Neural crest cell (in vitro differentiated cells): ENCODE measurements at regions not wholly inside any gene's neighbourhood (a gene's known extent, or its start where the extent isn't known, plus 50 kb on each side); places are given as distances from the start of the nearest gene placed in this dataset.
"Not testable (repeated sequence)": the region's sequence is repeated elsewhere in the genome, so short reads cannot be mapped to it uniquely, and the experiment has no call there.

ENCODE experiments used
- DNase-seq: peaks from one replicate; pipeline ENCODE4 v3.0.0; 2021; ENCODE audit warnings: low read depth, mixed read lengths, low spot score
- H3K27ac Mint-ChIP-seq: one replicate; pipeline ENCODE4 v1.8.0; 2021; ENCODE audit warnings: mild to moderate bottlenecking, mixed read lengths; ENCODE audit not compliant: unreplicated experiment
- H3K27me3 Mint-ChIP-seq: 2 replicates; pipeline ENCODE4 v1.8.0; 2021; ENCODE audit warnings: low read depth, mild to moderate bottlenecking, mixed read lengths
- H3K36me3 Mint-ChIP-seq: 2 replicates; pipeline ENCODE4 v1.8.0; 2021; ENCODE audit warnings: low read depth, mild to moderate bottlenecking, mixed read lengths
- H3K4me1 Mint-ChIP-seq: 2 replicates; pipeline ENCODE4 v1.8.0; 2021; ENCODE audit warnings: mixed read lengths
- H3K4me3 Mint-ChIP-seq: one replicate; pipeline ENCODE4 v1.8.0; 2021; ENCODE audit warnings: mild to moderate bottlenecking, mixed read lengths
- H3K9me3 Mint-ChIP-seq: 2 replicates; pipeline ENCODE4 v1.8.0; 2021; ENCODE audit warnings: mixed read lengths
- CTCF ChIP-seq: fragments of 200-600 bp; sonication (generic); conservative IDR thresholded peaks from 2 replicates; pipeline ENCODE4 v1.5.0; 2021; ENCODE audit warnings: antibody characterized with exemption, mild to moderate bottlenecking

DNA sequence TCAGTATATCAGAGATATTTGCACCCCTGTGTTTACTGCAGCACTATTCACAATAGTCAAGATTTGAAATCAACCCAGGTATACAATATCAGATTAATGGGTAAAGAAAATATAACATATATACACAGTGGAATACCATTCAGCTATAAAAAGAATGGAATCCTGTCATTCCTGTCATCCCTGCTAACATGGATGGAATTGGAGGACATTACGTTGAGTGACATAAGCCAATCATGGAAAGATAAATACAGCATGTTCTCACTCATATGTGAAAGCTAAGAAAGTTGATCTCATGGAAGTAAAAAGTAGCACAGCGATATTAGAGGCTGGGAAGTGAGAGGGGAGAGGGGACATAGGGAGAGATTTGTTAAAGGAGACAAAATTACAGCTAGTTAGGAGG, 171.0 kb downstream of the ARL5B start:
- Mint-ChIP-seq H3K36me3 (no peaks in the 10 kb centered on the region), H3K4me1 (no peaks in the 10 kb centered on the region), H3K27me3 (peaks cover 17% of the 10 kb centered on the region), H3K9me3 (no peaks in the 10 kb centered on the region), H3K4me3 (no peak overlapping the region), H3K27ac (no peak overlapping the region)
- TF ChIP-seq CTCF = no peak
- DNase-seq = no peak

GRCh38 chr10:18856623-18857022, 192.0 kb upstream of the MALRD1 start:
- H3K4me1 Mint-ChIP-seq = peaks cover 10% of the 10 kb centered on the region
- not testable (repeated sequence) for H3K27me3 Mint-ChIP-seq, H3K4me3 Mint-ChIP-seq, DNase-seq, H3K9me3 Mint-ChIP-seq, H3K36me3 Mint-ChIP-seq, H3K27ac Mint-ChIP-seq

DNA sequence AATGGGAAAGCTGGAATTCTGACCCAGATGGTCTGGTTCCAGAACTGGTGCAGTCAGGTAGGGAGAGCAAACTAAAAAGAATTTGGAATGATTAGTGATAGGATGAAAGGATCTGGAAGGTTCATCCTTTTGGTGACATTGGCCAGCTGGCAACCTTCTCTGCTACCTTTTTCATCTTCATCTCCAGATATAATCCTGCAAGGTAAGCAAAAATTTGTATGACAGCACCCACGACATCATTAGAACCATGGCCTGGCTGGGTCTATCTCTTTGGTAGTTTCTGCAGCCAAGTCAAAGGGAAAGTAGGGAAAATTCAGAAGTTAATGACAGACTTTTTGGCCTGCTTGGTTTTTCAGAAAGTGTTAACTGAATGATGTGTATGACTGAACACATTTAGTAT, 188.9 kb upstream of the MALRD1 start:
- H3K4me3 Mint-ChIP-seq = no peak overlapping the region
- H3K27me3 Mint-ChIP-seq = no peaks in the 10 kb centered on the region
- TF ChIP-seq CTCF = no peak
- DNase-seq = no peak
- H3K27ac Mint-ChIP-seq = no peak overlapping the region
- H3K9me3 Mint-ChIP-seq = peaks cover 8% of the 10 kb centered on the region
- no peaks in the 10 kb centered on the region for H3K36me3 Mint-ChIP-seq
- peaks cover 10% of the 10 kb centered on the region for H3K4me1 Mint-ChIP-seq

GRCh38 chr10:18860186-18860585, 188.4 kb upstream of the MALRD1 start:
- H3K27me3 Mint-ChIP-seq = no peaks in the 10 kb centered on the region
- H3K36me3 Mint-ChIP-seq = no peaks in the 10 kb centered on the region
- H3K4me1 Mint-ChIP-seq = peaks cover 10% of the 10 kb centered on the region
- no peak overlapping the region for H3K4me3 Mint-ChIP-seq
- no peak for TF ChIP-seq CTCF
- H3K9me3 Mint-ChIP-seq = peaks cover 8% of the 10 kb centered on the region
- DNase-seq = no peak
- no peak overlapping the region for H3K27ac Mint-ChIP-seq

DNA sequence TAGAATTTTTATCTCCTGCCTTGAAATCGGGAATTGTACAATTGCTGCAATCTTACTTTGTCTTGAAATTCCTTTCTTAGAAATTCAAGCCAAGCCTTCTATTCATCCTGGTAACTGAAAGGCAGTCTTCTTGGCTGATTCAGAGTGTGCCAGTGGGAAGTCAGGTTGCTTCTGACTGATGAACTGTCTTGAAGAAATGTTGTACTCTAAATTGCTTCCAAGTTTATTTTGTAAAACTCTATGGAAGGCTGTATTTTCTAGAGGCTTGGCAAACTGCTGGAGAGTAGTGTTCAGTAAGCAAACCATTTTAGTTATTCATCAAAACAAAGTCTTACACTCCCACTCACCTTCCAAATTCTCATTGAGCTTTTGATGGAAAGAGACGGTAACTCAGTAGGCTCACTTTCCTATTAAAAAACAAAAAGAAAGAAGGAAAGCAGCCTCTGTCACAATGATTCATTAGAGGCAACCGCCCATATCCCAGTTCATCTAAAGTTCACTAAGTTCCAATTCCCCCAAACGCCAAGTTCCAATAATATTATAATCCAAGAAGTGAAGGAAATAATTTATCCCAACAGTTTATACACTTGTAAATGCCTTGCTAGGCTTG, 187.9 kb upstream of the MALRD1 start:
- DNase-seq = no peak
- H3K9me3 Mint-ChIP-seq = peaks cover 8% of the 10 kb centered on the region
- TF ChIP-seq CTCF = no peak
- H3K4me3 Mint-ChIP-seq = no peak overlapping the region
- no peak overlapping the region for H3K27ac Mint-ChIP-seq
- H3K27me3 Mint-ChIP-seq = no peaks in the 10 kb centered on the region
- H3K4me1 Mint-ChIP-seq = peaks cover 10% of the 10 kb centered on the region
- no peaks in the 10 kb centered on the region for H3K36me3 Mint-ChIP-seq

GRCh38 chr10:18861382-18861781, 187.2 kb upstream of the MALRD1 start:
- Mint-ChIP-seq H3K4me1 (peaks cover 10% of the 10 kb centered on the region), H3K27me3 (peaks cover 4% of the 10 kb centered on the region), H3K36me3 (no peaks in the 10 kb centered on the region), H3K4me3 (no peak overlapping the region), H3K27ac (no peak overlapping the region), H3K9me3 (peaks cover 6% of the 10 kb centered on the region)
- no peak for TF ChIP-seq CTCF
- DNase-seq = no peak
